Loucy (cell line): ENCODE measurements at regions not wholly inside any gene's neighbourhood (a gene's known extent, or its start where the extent isn't known, plus 50 kb on each side); places are given as distances from the start of the nearest gene placed in this dataset.

Experiments
- EZH2phosphoT487 ChIP-seq: fragments of 200-600 bp; IDR thresholded peaks from 2 replicates; pipeline ENCODE4 v1.6.1; 2018; ENCODE audit warnings: antibody characterized with exemption, mild to moderate bottlenecking, moderate library complexity, borderline replicate concordance
- TF ChIP-seq, protein P1 (sequence below): fragments of 200-600 bp; sonication (generic); conservative IDR thresholded peaks from 2 replicates; pipeline ENCODE4 v1.5.1; 2014; ENCODE audit warnings: mild to moderate bottlenecking, antibody characterized with exemption, low read length

DNA sequence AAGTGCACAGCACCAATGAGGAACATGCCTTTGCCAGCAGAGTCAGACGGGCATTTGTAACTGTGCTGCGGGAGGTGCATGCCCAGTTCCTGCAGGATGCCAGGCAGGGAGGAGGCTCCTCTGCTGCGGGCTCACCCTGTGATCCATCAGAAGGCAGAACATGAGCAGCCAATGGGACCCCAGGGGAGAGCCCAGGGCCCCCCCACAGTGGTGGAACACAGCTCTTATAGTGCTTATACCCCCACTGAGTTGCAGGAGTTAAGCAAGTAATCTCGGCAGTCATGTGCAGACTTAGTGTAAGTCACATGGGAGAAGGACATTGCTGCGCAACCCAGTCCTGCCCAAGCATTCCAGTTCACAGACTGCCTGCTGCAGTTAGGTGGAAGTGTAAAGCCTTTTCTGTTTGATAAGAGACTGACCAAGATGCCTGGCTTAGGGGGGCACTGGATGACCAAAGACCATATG lies 120.3 kb upstream of the TMEM106B start:
- TF ChIP-seq, protein P1, sequence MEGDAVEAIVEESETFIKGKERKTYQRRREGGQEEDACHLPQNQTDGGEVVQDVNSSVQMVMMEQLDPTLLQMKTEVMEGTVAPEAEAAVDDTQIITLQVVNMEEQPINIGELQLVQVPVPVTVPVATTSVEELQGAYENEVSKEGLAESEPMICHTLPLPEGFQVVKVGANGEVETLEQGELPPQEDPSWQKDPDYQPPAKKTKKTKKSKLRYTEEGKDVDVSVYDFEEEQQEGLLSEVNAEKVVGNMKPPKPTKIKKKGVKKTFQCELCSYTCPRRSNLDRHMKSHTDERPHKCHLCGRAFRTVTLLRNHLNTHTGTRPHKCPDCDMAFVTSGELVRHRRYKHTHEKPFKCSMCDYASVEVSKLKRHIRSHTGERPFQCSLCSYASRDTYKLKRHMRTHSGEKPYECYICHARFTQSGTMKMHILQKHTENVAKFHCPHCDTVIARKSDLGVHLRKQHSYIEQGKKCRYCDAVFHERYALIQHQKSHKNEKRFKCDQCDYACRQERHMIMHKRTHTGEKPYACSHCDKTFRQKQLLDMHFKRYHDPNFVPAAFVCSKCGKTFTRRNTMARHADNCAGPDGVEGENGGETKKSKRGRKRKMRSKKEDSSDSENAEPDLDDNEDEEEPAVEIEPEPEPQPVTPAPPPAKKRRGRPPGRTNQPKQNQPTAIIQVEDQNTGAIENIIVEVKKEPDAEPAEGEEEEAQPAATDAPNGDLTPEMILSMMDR, result no peak
- TF ChIP-seq EZH2phosphoT487, result no peak
